Fibroblast of gingiva (primary cell): ENCODE measurements at regions not wholly inside any gene's neighbourhood (a gene's known extent, or its start where the extent isn't known, plus 50 kb on each side); places are given as distances from the start of the nearest gene placed in this dataset.
"Not testable (repeated sequence)": the region's sequence is repeated elsewhere in the genome, so short reads cannot be mapped to it uniquely, and the experiment has no call there.

Experiments
- DNase-seq: peaks from one replicate; pipeline ENCODE4 v3.0.0-alpha.2; 2011; ENCODE audit warnings: low read depth

- not testable (repeated sequence) for DNase-seq
Observed at GRCh38 chr16:29130131-29130711, 145.4 kb downstream of the LAT start.

- DNase-seq: not testable (repeated sequence)
Observed at GRCh38 chr16:29129458-29130038, 144.7 kb downstream of the LAT start.

DNA sequence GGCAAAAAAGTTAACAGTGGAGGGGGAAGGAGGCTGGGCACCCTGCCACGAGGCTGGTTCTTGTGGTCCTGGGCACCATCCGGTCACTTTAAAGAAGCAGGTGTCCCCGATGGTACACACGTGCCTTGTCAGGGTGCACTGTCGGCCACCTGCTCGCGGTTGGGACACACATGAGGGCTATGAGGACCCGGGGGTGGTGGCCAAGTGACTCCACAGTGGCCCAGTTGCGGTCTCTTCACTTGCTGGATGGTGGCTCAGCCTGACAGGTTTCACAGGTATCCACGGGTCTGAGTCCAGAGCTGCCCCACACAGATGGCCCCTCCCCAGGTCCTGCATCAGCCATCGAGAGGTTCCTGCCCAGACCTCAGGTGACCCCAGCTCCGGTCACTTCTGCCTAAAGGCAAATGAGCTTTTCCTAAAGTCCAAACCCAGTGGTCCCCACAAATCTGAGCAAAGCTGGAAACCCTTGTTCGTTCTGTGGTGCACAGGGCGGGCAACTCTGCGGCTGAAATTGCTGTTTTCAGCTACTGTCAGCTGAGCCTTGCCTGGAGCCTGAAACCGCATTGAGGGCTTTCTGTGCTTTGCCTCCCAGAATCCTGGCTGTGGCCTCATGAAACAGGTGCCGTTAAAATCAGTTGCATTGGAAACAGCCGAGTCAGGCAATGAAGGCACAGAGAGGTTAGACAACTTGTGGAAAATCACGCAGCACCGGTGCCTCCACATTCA is 144.0 kb downstream of the LAT start:
- not testable (repeated sequence) for DNase-seq

DNA sequence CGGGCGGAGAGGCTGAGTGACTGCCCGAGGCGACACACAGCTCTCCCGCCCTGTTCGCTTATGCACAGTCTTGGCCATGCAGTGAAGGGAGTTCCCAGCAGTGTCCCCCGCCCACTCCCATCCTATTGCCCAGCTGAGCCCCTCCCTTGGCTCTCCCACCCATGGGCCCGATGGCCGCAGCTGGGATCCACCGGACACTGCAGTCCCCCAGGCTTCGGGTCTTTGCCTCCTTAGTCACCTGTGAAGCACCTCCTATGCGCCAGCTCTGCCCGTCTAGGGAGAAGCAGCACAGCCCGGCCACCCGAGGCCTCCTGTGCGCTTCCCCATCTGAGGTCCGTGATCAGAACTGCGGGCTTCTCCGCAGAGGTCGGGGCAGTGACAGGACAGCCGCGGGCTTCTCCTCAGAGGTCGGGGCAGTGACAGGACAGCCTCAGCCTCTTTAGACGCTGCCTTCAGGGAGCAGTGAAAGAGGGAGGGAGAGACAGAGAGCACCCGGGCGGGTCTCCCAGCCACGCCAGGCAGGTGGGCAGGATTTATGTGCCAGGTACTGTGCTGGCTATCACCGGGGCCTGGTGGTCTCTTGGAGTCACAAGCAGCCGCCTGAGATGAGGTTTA is 143.1 kb downstream of the LAT start:
- DNase-seq: not testable (repeated sequence)

- no peak for DNase-seq
Observed at GRCh38 chr16:29126616-29127015, 141.8 kb downstream of the LAT start.

DNA sequence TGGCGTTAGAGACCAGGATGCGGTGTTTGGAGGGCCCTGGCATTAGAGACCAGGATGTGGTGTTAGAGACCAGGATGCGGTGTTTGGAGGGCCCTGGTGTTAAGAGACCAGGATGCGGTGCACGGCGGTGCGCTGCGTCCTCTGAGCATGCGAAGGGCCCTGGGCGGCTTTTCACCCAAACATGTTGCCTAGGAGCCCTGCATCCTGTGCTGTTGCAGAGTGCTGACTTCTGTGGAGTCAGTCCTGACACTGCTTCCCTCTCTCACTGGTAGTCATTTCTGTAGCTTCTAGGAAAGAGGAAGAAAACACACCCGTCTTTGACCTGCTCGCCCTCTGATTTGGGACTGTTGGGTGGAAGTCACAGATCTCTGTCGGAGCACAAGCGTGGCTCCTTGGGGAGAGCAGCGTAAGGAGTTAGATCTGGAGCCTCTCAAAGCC is 141.2 kb downstream of the LAT start:
- no peak for DNase-seq

DNA sequence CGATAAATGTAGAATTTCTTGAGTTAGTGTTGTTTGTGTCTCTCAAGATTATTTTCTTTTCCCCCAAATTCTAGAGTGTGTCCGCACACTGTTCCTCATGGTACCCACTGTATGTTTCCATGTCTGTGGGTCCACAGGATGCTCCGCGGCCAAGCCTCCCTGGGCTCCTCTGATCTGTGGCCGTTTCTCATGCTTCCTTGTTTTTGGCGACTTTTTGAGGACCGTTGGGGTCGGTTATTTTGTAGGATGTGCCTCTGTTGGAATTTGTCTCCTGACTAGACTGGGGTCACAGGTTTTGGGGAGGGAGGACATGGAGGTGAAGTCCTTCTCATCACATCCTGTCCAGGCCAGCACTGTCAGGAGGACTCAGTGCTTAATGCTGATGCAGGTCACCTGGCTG is 140.0 kb downstream of the LAT start:
- DNase-seq: no peak

GRCh38 chr16:29124162-29124561 is 139.3 kb downstream of the LAT start:
- DNase-seq: not testable (repeated sequence)

DNA sequence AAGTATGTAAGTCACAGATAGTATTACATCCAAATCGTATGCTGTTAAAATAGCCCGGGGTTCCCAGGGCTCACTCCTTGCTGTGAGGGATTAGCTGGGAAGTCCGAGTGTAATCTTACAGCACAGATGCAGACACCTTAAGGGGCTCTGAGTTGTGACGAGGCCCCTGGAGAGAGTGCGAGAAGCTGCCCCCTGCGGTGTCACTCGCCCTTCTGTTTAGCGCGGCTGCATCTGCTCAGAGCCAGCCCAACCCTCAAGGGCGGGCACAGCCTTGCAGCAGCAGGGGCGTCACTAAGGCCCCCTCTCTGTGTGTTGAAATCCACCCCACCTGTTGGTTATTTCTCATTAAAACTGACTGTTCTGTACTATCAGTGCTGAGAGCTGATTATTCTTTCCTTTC is 135.8 kb downstream of the LAT start:
- DNase-seq: not testable (repeated sequence)

DNA sequence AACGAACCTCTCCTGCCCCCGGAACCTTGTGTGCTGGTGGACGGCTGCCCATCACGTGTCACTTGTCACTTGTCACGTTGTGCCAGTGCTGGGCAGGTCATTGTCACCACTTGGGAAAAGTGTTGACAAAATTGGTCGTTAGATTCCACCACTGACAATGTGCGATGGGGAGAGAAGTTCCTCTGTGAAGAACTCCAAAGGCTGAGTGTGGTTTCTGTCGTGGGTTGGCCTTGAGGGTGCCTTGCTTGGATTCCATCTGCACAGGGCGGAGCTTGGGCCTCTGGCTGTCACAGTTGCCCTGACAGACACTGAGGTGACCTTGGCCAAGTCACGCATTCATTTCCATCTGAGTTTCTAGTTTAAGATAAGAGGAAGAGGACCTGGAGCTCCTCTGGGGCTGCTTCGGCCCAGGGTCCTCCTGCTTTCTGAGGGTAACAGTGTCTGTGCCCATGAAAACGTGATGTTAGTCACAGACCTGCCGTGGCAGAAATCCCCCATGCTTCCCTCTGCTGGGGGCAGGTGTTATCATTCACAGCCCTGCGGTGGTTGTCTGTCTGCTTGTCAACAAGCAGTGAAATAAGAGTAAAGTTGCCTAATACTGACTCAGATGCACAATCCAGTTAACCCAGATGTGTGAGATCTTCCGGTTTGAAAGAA is 133.6 kb downstream of the LAT start:
- DNase-seq: not testable (repeated sequence)

GRCh38 chr16:29117631-29118030 is 132.8 kb downstream of the LAT start:
- DNase-seq: no peak

- no peak for DNase-seq
Observed at GRCh38 chr16:29116980-29117379, 132.1 kb downstream of the LAT start.

- DNase-seq: not testable (repeated sequence)
Observed at GRCh38 chr16:29116207-29116606, 131.4 kb downstream of the LAT start.

GRCh38 chr16:29115802-29116141 is 130.9 kb downstream of the LAT start:
- DNase-seq: not testable (repeated sequence)

GRCh38 chr16:29114989-29115801 is 130.3 kb downstream of the LAT start:
- peak; percentile 59 for DNase-seq

GRCh38 chr16:29114574-29114973 is 129.7 kb downstream of the LAT start:
- no peak for DNase-seq

GRCh38 chr16:29113446-29113845 is 128.6 kb downstream of the LAT start:
- not testable (repeated sequence) for DNase-seq

DNA sequence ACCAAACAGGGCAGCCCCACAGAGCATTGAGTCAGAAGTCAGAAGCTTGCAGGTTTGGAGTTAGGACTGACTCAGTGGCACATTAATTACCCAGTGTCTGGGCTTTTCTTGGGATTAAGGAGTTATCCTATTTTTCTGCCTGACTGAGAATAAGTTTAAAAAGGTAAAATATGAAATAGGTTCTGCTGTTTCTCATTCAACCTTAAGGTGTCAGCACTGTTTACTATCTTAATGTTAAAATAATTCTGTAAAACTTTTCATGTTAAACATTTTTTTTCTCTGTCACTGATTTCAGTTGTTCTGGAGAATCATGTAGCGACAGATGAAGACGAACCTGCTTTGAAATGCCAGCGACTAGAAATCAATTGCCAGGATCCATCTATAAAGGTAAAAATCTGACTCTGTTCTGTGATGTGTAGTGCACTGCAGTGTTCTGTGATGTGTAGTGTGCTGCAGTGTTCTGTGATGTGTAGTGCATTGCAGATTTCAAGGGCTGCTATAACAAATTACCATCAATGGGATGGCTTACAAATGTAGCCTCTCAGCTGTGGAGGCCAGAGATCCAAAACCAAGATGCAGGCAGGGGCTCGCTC is 128.0 kb downstream of the LAT start:
- DNase-seq: no peak

GRCh38 chr16:29111901-29112680 is 127.2 kb downstream of the LAT start:
- DNase-seq: not testable (repeated sequence)

DNA sequence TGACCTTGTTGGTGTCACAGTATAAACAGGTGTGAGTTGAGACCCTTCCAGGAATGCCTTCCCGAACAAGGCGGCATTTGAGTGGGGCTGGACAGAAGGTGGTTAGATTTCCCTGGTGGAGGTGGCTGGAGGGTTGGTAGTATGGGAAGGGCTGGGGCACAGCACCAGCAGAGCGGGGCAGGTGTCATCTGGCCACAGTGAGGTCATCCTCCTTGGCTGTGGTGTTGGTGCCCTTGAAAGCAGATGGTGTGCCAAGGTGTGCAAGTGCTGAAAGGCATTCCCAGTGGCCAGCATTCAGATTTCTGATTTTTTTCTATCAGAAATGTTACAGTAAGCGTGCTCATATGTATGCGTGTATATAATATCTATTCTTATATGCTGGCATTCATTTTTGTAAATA is 126.6 kb downstream of the LAT start:
- no peak for DNase-seq
